K562 (cell line): ENCODE measurements at regions not wholly inside any gene's neighbourhood (a gene's known extent, or its start where the extent isn't known, plus 50 kb on each side); places are given as distances from the start of the nearest gene placed in this dataset.
A peak's percentile ranks its signal among the peaks of the same experiment; 100 is the strongest.

Source experiments
- ATAC-seq: fragments of 200-7000 bp; cut with Tn5 transposase; 3 replicates; pipeline ENCODE4 v1.9.1; 2020; ENCODE audit warnings: moderate library complexity
- BruUV-seq: library from RNA; stranded (reverse); fragments of 400-500 nt; replicated peaks from 2 replicates; lab custom pipeline; 2021; lab: Mats Ljungman, UMichigan
- CTCF ChIA-PET: fragments of 300-600 bp; formaldehyde crosslinking; extraction: SDS; loops from one replicate; lab custom pipeline; 2021; ENCODE audit warnings: low intra/inter-chr PET ratio; lab: Yijun Ruan, JAX
- POLR2A ChIA-PET: fragments of 300-600, 350-650 bp; sonication (Branson Sonifier 250); formaldehyde crosslinking; extraction: SDS; loops from one replicate; lab custom pipeline; 2021; ENCODE audit warnings: antibody characterized with exemption, inconsistent platforms; lab: Yijun Ruan, JAX
- DNase-seq, 4 experiments: peaks; one replicate each; pipeline versions ENCODE4 v3.0.0 to v3.0.0-alpha.2; 2011 to 2018; ENCODE audit warnings: low spot score in 3 of 4, mixed read lengths in 3 of 4; ENCODE audit errors: extremely low read depth in 1 of 4
- FAIRE-seq: peaks from 2 replicates; lab custom pipeline; 2011; peaks lifted over from hg19 to GRCh38; lab: Jason Lieb, UNC
- H2AFZ ChIP-seq: 2 replicates; pipeline ENCODE4 v1.6.0; 2011; ENCODE audit warnings: low read depth, low read length, control low read depth, inconsistent platforms
- H3K27ac ChIP-seq: fragments of 200-600 bp; 3 replicates; pipeline ENCODE4 v1.8.0; 2011; ENCODE audit warnings: low read depth, mild to moderate bottlenecking, control low read depth, inconsistent platforms, low read length, moderate library complexity, mixed read lengths; ENCODE audit errors: extremely low read depth
- H3K27me3 ChIP-seq, 2 experiments: fragments of 300-600 bp in 1 of 2; 2 replicates in 1 of 2; 3 replicates in 1 of 2; pipeline versions ENCODE4 v1.6.0 to v1.8.0; 2011; ENCODE audit warnings: inconsistent platforms in 2 of 2, low read length in 2 of 2, mild to moderate bottlenecking in 1 of 2, mixed read lengths in 1 of 2, moderate library complexity in 1 of 2; ENCODE audit not compliant: control insufficient read depth in 2 of 2, insufficient read depth in 2 of 2
- H3K36me3 ChIP-seq: fragments of 300-600 bp; 3 replicates; pipeline ENCODE4 v1.8.0; 2011; ENCODE audit warnings: mild to moderate bottlenecking, low read length, inconsistent platforms; ENCODE audit not compliant: control insufficient read depth, insufficient read depth
- H3K4me1 ChIP-seq, 2 experiments: fragments of 200-600 bp in 1 of 2; replicated peaks in 1 of 2; 2 replicates in 1 of 2; 3 replicates in 1 of 2; pipeline versions ENCODE4 v1.5.1 to v1.8.0; 2011; ENCODE audit warnings: inconsistent platforms in 2 of 2, low read length in 2 of 2, mild to moderate bottlenecking in 1 of 2, mixed read lengths in 1 of 2, moderate library complexity in 1 of 2; ENCODE audit not compliant: control insufficient read depth in 2 of 2, insufficient read depth in 2 of 2
- H3K4me2 ChIP-seq: 2 replicates; pipeline ENCODE4 v1.6.1; 2011; ENCODE audit warnings: low read length, control low read depth, inconsistent platforms, mixed read lengths; ENCODE audit not compliant: insufficient read depth
- H3K4me3 ChIP-seq: fragments of 200-600 bp; sonication (generic), shearing (Covaris generic); 2 replicates; pipeline ENCODE4 v1.5.1; 2016; ENCODE audit warnings: control low read depth, inconsistent platforms
- H3K79me2 ChIP-seq: fragments of 200-600 bp; 3 replicates; pipeline ENCODE4 v1.8.0; 2011; ENCODE audit warnings: low read length, inconsistent platforms; ENCODE audit not compliant: control insufficient read depth, insufficient read depth
- H3K9ac ChIP-seq, 2 experiments: 2 replicates each; pipeline versions ENCODE4 v1.6.0 to v1.6.1; 2011; ENCODE audit warnings: low read depth in 2 of 2, low read length in 2 of 2, control low read depth in 1 of 2, inconsistent platforms in 1 of 2, mild to moderate bottlenecking in 1 of 2, mixed read lengths in 1 of 2; ENCODE audit not compliant: insufficient read depth in 1 of 2
- H3K9me1 ChIP-seq: one replicate; pipeline ENCODE4 v1.6.0; 2011; ENCODE audit warnings: inconsistent platforms, mild to moderate bottlenecking, low read length, moderate library complexity; ENCODE audit not compliant: control insufficient read depth, insufficient read depth
- H3K9me3 ChIP-seq: replicated peaks from 2 replicates; pipeline ENCODE4 v1.5.1; 2011; ENCODE audit warnings: low read depth, low read length, inconsistent platforms; ENCODE audit not compliant: control insufficient read depth, insufficient read depth
- H4K20me1 ChIP-seq: replicated peaks from 2 replicates; pipeline ENCODE4 v1.6.1; 2011; ENCODE audit warnings: low read length, inconsistent platforms, mixed read lengths; ENCODE audit not compliant: control insufficient read depth, insufficient read depth
- BMI1 ChIP-seq: fragments of 150-350 bp; IDR thresholded peaks from 2 replicates; pipeline ENCODE4 v1.6.1; 2014; ENCODE audit warnings: low read length
- CUX1 ChIP-seq: fragments of 200-800 bp; sonication (Bioruptor generic); IDR thresholded peaks from 2 replicates; pipeline ENCODE4 v1.6.1; 2016; ENCODE audit warnings: missing genetic modification characterization, missing compliant biosample characterization
- ESRRB ChIP-seq: fragments of 250-450 bp; sonication (Bioruptor Pico); IDR thresholded peaks from 2 replicates; pipeline ENCODE4 v1.5.0; 2020; ENCODE audit warnings: mild to moderate bottlenecking, moderate library complexity, borderline replicate concordance
- HDAC2 ChIP-seq: fragments of 450-650 bp; IDR thresholded peaks from 2 replicates; pipeline ENCODE4 v1.6.1; 2016; ENCODE audit warnings: mild to moderate bottlenecking
- PURB ChIP-seq: sonication (generic); formaldehyde crosslinking; IDR thresholded peaks from 2 replicates; pipeline ENCODE4 v1.9.0; 2021; ENCODE audit warnings: low read depth, mild to moderate bottlenecking, missing genetic modification reagents
- SOX6 ChIP-seq: fragments of 450-650 bp; IDR thresholded peaks from 2 replicates; pipeline ENCODE4 v1.6.1; 2014; ENCODE audit warnings: mild to moderate bottlenecking
- SUPT5H ChIP-seq: fragments of 450-650 bp; IDR thresholded peaks from 2 replicates; pipeline ENCODE4 v1.6.1; 2016
- TEAD2 ChIP-seq: fragments of 450-650 bp; IDR thresholded peaks from 2 replicates; pipeline ENCODE4 v1.6.1; 2016; ENCODE audit warnings: missing genetic modification characterization, control low read depth, missing compliant biosample characterization
- XRCC4 ChIP-seq: IDR thresholded peaks from one replicate; pipeline ENCODE4 v1.6.1; 2011; ENCODE audit not compliant: insufficient read depth, insufficient read length; ENCODE audit errors: extremely low read depth
- whole genome bisulfite sequencing: fragments of 100-300 bp; shearing (Covaris generic); methylation state at CpG from one replicate; pipeline ENCODE4 v1.1.6; 2016; ENCODE audit warnings: low coverage, mixed read lengths; ENCODE audit not compliant: insufficient coverage; ENCODE audit errors: missing lambda C conversion rate; 5-methylcytosine and 5-hydroxymethylcytosine counted together
- in situ Hi-C: fragments of 300-500 bp; cut with MboI; formaldehyde crosslinking; loops from 4 replicates; pipeline ENCODE4 v1.15.0; 2018; ENCODE audit warnings: inconsistent platforms, mixed read lengths
- intact Hi-C: fragments of 100-400 bp; cut with micrococcal nuclease; formaldehyde crosslinking; loops from 2 replicates; pipeline ENCODE4 v1.14.2; 2022
- TF ChIP-seq, protein P1 (sequence below), 2 experiments: fragments of 450-650 bp in 1 of 2; sonication (generic) in 1 of 2; formaldehyde crosslinking in 1 of 2; IDR thresholded peaks in 1 of 2; conservative IDR thresholded peaks in 1 of 2; 2 replicates each; pipeline versions ENCODE4 v1.6.1 to v1.8.1; 2016 to 2023; ENCODE audit warnings: mild to moderate bottlenecking in 2 of 2, moderate library complexity in 2 of 2, inconsistent platforms in 1 of 2, missing genetic modification reagents in 1 of 2
- TF ChIP-seq, protein P2 (sequence below): fragments of 250-450 bp; sonication (Bioruptor Pico); IDR thresholded peaks from 2 replicates; pipeline ENCODE4 v1.8.0; 2021; ENCODE audit warnings: borderline replicate concordance, mild to moderate bottlenecking, moderate library complexity; ENCODE audit not compliant: poor library complexity, severe bottlenecking
- TF ChIP-seq, protein P3 (sequence below), 2 experiments: fragments of 450-650 bp in 1 of 2; IDR thresholded peaks; 2 replicates each; pipeline ENCODE4 v1.6.1; 2011 to 2017; ENCODE audit warnings: low read depth in 2 of 2, antibody characterized with exemption in 1 of 2, borderline replicate concordance in 1 of 2, low read length in 1 of 2, mild to moderate bottlenecking in 1 of 2, mixed read lengths in 1 of 2; ENCODE audit not compliant: control insufficient read depth in 1 of 2

GRCh38 chr6:51339728-51340127 is 521.1 kb downstream of the TFAP2B start (continued):
- TF ChIP-seq, protein P1, sequence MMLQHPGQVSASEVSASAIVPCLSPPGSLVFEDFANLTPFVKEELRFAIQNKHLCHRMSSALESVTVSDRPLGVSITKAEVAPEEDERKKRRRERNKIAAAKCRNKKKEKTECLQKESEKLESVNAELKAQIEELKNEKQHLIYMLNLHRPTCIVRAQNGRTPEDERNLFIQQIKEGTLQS (IDR thresholded peaks at IDR 0.05): peak; percentile 87
- TF ChIP-seq, protein P1 (CRISPR knock-in tag; conservative IDR thresholded peaks at IDR 0.05): no peak
- 0 out of 2 replicates have a peak, but pooled peaks have one; percentile 34 for TF ChIP-seq SOX6
- no peak for TF ChIP-seq PURB
- no peak for TF ChIP-seq ESRRB (CRISPR knock-in tag)
- TF ChIP-seq SUPT5H: no peak

- ATAC-seq (no peak), FAIRE-seq (no peak), DNase-seq (no peak)
- no peaks in the 10 kb centered on the region for H3K9me1 ChIP-seq
- no peak overlapping the region for H3K27ac ChIP-seq
- no peak overlapping the region for H2AFZ ChIP-seq
- no peaks in the 10 kb centered on the region for H3K4me1 ChIP-seq
- no peaks in the 10 kb centered on the region for H3K27me3 ChIP-seq
- no peaks in the 10 kb centered on the region for H4K20me1 ChIP-seq
- intact Hi-C loops (no loop called here), in situ Hi-C loops (no loop called here)
- ChIA-PET POLR2A (no interaction called here), CTCF (no interaction called here)
- no peaks in the 10 kb centered on the region for H3K9me3 ChIP-seq
- H3K4me3 ChIP-seq: no peak overlapping the region
- no peaks in the 10 kb centered on the region for H3K36me3 ChIP-seq
- no peak overlapping the region for H3K9ac ChIP-seq
- no TSS peak for BruUV-seq
- no peak overlapping the region for H3K4me2 ChIP-seq
- WGBS: 1% methylated on average over 6 of the region's 6 CpGs
- no peaks in the 10 kb centered on the region for H3K79me2 ChIP-seq
- TF ChIP-seq, protein P2, sequence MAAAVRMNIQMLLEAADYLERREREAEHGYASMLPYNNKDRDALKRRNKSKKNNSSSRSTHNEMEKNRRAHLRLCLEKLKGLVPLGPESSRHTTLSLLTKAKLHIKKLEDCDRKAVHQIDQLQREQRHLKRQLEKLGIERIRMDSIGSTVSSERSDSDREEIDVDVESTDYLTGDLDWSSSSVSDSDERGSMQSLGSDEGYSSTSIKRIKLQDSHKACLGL: no peak
- TF ChIP-seq CUX1 (CRISPR knock-in tag): no peak
- TF ChIP-seq, protein P3, sequence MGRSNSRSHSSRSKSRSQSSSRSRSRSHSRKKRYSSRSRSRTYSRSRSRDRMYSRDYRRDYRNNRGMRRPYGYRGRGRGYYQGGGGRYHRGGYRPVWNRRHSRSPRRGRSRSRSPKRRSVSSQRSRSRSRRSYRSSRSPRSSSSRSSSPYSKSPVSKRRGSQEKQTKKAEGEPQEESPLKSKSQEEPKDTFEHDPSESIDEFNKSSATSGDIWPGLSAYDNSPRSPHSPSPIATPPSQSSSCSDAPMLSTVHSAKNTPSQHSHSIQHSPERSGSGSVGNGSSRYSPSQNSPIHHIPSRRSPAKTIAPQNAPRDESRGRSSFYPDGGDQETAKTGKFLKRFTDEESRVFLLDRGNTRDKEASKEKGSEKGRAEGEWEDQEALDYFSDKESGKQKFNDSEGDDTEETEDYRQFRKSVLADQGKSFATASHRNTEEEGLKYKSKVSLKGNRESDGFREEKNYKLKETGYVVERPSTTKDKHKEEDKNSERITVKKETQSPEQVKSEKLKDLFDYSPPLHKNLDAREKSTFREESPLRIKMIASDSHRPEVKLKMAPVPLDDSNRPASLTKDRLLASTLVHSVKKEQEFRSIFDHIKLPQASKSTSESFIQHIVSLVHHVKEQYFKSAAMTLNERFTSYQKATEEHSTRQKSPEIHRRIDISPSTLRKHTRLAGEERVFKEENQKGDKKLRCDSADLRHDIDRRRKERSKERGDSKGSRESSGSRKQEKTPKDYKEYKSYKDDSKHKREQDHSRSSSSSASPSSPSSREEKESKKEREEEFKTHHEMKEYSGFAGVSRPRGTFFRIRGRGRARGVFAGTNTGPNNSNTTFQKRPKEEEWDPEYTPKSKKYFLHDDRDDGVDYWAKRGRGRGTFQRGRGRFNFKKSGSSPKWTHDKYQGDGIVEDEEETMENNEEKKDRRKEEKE (IDR thresholded peaks at IDR 0.05; ENCODE audit: borderline replicate concordance in 1 of 2, control insufficient read depth in 1 of 2, low read depth in 2 of 2, low read length in 1 of 2): no peak
- TF ChIP-seq BMI1: no peak
- no peak for TF ChIP-seq XRCC4
- no peak for TF ChIP-seq HDAC2
- no peak for TF ChIP-seq TEAD2 (tag)
Observed at GRCh38 chr6:51342393-51342792, 523.7 kb downstream of the TFAP2B start.
